ENCODE measurements at regions not wholly inside any gene's neighbourhood (a gene's known extent, or its start where the extent isn't known, plus 50 kb on each side); places are given as distances from the start of the nearest gene placed in this dataset.

- H3K14ac ChIP-seq (ENCODE audit: insufficient read depth, low read length), result no peak overlapping the region
- peaks cover 33 to 52% of the 10 kb centered on the region in 2 experiments for H3K9me3 Mint-ChIP-seq
- H3K79me1 ChIP-seq (ENCODE audit: insufficient read depth, low read depth, low read length, poor library complexity, severe bottlenecking), result no peaks in the 10 kb centered on the region
- H4K20me1 ChIP-seq (ENCODE audit: control insufficient read depth, insufficient read depth, insufficient read length), result no peaks in the 10 kb centered on the region
- no peaks in the 10 kb centered on the region; the same call in 1 of the 2 replicates for H3K27me3 ChIP-seq (ENCODE audit: insufficient read depth, low read length)
- H3K9ac ChIP-seq (ENCODE audit: extremely low read depth, insufficient read length, low read length), result no peak overlapping the region
- H3K27ac Mint-ChIP-seq, result no peak overlapping the region
- no peak overlapping the region for H3K4me2 ChIP-seq (ENCODE audit: insufficient read depth, insufficient read length, low read length)
- H4K91ac ChIP-seq (ENCODE audit: insufficient read length, low read depth, low read length), result no peak overlapping the region
- no peak overlapping the region for H2BK120ac ChIP-seq (ENCODE audit: low read depth, low read length, poor library complexity, severe bottlenecking)
- H3K4me1 ChIP-seq (ENCODE audit: insufficient read depth, low read length), result no peaks in the 10 kb centered on the region
- H3K36me3 Mint-ChIP-seq (ENCODE audit: insufficient read depth in 1 of 3, low read depth in 3 of 3), result peaks cover 12 to 42% (median 40%) of the 10 kb centered on the region in 3 experiments
- no peak overlapping the region for H2BK5ac ChIP-seq (ENCODE audit: insufficient read length, low read length)
- no peak overlapping the region for H2BK20ac ChIP-seq (ENCODE audit: low read depth, low read length, poor library complexity, severe bottlenecking)
- peaks cover 15% of the 10 kb centered on the region for H3K9me3 ChIP-seq (ENCODE audit: control insufficient read depth, low read depth, low read length)
- no peak for TF ChIP-seq CTCF (conservative IDR thresholded peaks at IDR 0.05)
- no peak overlapping the region for H3K27ac ChIP-seq (ENCODE audit: insufficient read length, low read depth, low read length)
- H2AK5ac ChIP-seq (ENCODE audit: insufficient read length, low read length), result no peak overlapping the region
- no peak overlapping the region for H3K23ac ChIP-seq (ENCODE audit: insufficient read length, low read depth, low read length)
- H3T11ph ChIP-seq (ENCODE audit: low read length), result no peak overlapping the region
- H3K18ac ChIP-seq (ENCODE audit: insufficient read length, low read depth, low read length), result no peak overlapping the region
- H3K4ac ChIP-seq (ENCODE audit: low read depth, low read length), result no peak overlapping the region
- H3K4me1 Mint-ChIP-seq, result no peaks in the 10 kb centered on the region
- H2BK15ac ChIP-seq (ENCODE audit: low read depth, low read length), result no peak overlapping the region
- no peaks in the 10 kb centered on the region for H3K23me2 ChIP-seq (ENCODE audit: insufficient read length, low read depth, low read length, poor library complexity, severe bottlenecking)
- DNase-seq, result no peak
- no peak overlapping the region for H2BK12ac ChIP-seq (ENCODE audit: insufficient read length, low read depth, low read length)
- H2AFZ ChIP-seq (ENCODE audit: low read length), result no peak overlapping the region
- H3K56ac ChIP-seq (ENCODE audit: insufficient read length, low read depth, low read length), result no peak overlapping the region
- no peak overlapping the region for H4K8ac ChIP-seq (replicated peaks; ENCODE audit: insufficient read length, low read depth, low read length)
- no peak overlapping the region for H3K4me3 Mint-ChIP-seq
- no peaks in the 10 kb centered on the region for H3K79me2 ChIP-seq (ENCODE audit: insufficient read depth, low read length)
- WGBS (ENCODE audit: extremely low coverage, insufficient read length, low lambda C conversion rate), result no CpG with 5 or more reads among the region's 1 CpG
- no peak overlapping the region for H4K5ac ChIP-seq (ENCODE audit: insufficient read length, low read depth, low read length)
- H3K27me3 Mint-ChIP-seq (ENCODE audit: low read depth), result no peaks in the 10 kb centered on the region
Observed at GRCh38 chr12:87001102-87001501, 744.9 kb upstream of the MGAT4C start.
